DOHH2 (cell line): ENCODE measurements at regions not wholly inside any gene's neighbourhood (a gene's known extent, or its start where the extent isn't known, plus 50 kb on each side); places are given as distances from the start of the nearest gene placed in this dataset.

Source experiments
- CTCF ChIP-seq: fragments of 200-600 bp; sonication (generic); IDR thresholded peaks from one replicate; pipeline ENCODE4 v1.5.1; 2014; ENCODE audit warnings: antibody characterized with exemption, mild to moderate bottlenecking, low read depth, low read length; ENCODE audit not compliant: poor library complexity, severe bottlenecking
- EZH2phosphoT487 ChIP-seq: fragments of 200-600 bp; sonication (generic); IDR thresholded peaks from 2 replicates; pipeline ENCODE4 v1.6.1; 2017; ENCODE audit warnings: borderline replicate concordance, mild to moderate bottlenecking, antibody characterized with exemption, low read length, moderate library complexity, mixed read lengths

GRCh38 chr20:22701679-22702308 is 117.4 kb upstream of the FOXA2 start:
- no peak for TF ChIP-seq CTCF
- no peak for TF ChIP-seq EZH2phosphoT487
